HepG2 (cell line): ENCODE measurements at regions not wholly inside any gene's neighbourhood (a gene's known extent, or its start where the extent isn't known, plus 50 kb on each side); places are given as distances from the start of the nearest gene placed in this dataset.

Source experiments
- ATAC-seq: fragments of 200-7000 bp; cut with Tn5 transposase; 3 replicates; pipeline ENCODE4 v1.9.1; 2020; ENCODE audit warnings: mild to moderate bottlenecking, moderate library complexity
- BruUV-seq: library from RNA; stranded (reverse); fragments of 400-500 nt; replicated peaks from 2 replicates; lab custom pipeline; 2021; lab: Mats Ljungman, UMichigan
- CTCF ChIA-PET: fragments of 300-600 bp; formaldehyde crosslinking; extraction: SDS; loops from one replicate; lab custom pipeline; 2021; ENCODE audit warnings: low total read pairs, inconsistent platforms, low intra/inter-chr PET ratio; lab: Yijun Ruan, JAX
- POLR2A ChIA-PET: fragments of 350-600 bp; sonication (Branson Sonifier 250); formaldehyde crosslinking; loops from one replicate; lab custom pipeline; 2020; ENCODE audit warnings: antibody characterized with exemption, inconsistent platforms; lab: Yijun Ruan, JAX
- DNase-seq: peaks from one replicate; pipeline ENCODE4 v3.0.0-alpha.2; 2015; ENCODE audit warnings: low spot score
- FAIRE-seq: peaks from 3 replicates; lab custom pipeline; 2011; peaks lifted over from hg19 to GRCh38; lab: Jason Lieb, UNC
- H2AFZ ChIP-seq: one replicate; pipeline ENCODE4 v1.6.1; 2011; ENCODE audit warnings: low read length, inconsistent platforms
- H3K27ac ChIP-seq: fragments of 300-600 bp; 3 replicates; pipeline ENCODE4 v1.8.0; 2011; ENCODE audit warnings: mixed run types, mild to moderate bottlenecking, mixed read lengths, low read length, inconsistent platforms; ENCODE audit not compliant: insufficient read depth; ENCODE audit errors: extremely low read length
- H3K27me3 ChIP-seq, 2 experiments: fragments of 200-600 bp in 1 of 2; 2 replicates in 1 of 2; 3 replicates in 1 of 2; pipeline versions ENCODE4 v1.6.0 to v1.8.0; 2011; ENCODE audit warnings: low read length in 2 of 2, mild to moderate bottlenecking in 2 of 2, moderate library complexity in 2 of 2, inconsistent platforms in 1 of 2; ENCODE audit not compliant: insufficient read depth in 2 of 2, control insufficient read depth in 1 of 2
- H3K36me3 ChIP-seq, 2 experiments: fragments of 200-600 bp in 1 of 2; replicated peaks in 1 of 2; 2 replicates in 1 of 2; 3 replicates in 1 of 2; pipeline versions ENCODE4 v1.5.1 to v1.8.0; 2011; ENCODE audit warnings: low read length in 2 of 2, inconsistent platforms in 1 of 2; ENCODE audit not compliant: insufficient read depth in 2 of 2, control insufficient read depth in 1 of 2
- H3K4me1 ChIP-seq: 2 replicates; pipeline ENCODE4 v1.5.1; 2012; ENCODE audit warnings: low read length, inconsistent platforms; ENCODE audit not compliant: insufficient read depth
- H3K4me2 ChIP-seq: 2 replicates; pipeline ENCODE4 v1.6.0; 2011; ENCODE audit warnings: low read depth, low read length, inconsistent platforms
- H3K4me3 ChIP-seq, 3 experiments: fragments of 200-600 bp in 1 of 3; sonication (generic), shearing (Covaris generic) in 1 of 3; replicated peaks in 1 of 3; 2 replicates each; pipeline ENCODE4 v1.5.1; 2011 to 2016; ENCODE audit warnings: low read length in 3 of 3, inconsistent platforms in 2 of 3, low read depth in 2 of 3, mild to moderate bottlenecking in 2 of 3, control low read depth in 1 of 3, mixed read lengths in 1 of 3; ENCODE audit not compliant: insufficient read depth in 1 of 3
- H3K79me2 ChIP-seq: one replicate; pipeline ENCODE4 v1.6.1; 2011; ENCODE audit warnings: low read length, inconsistent platforms; ENCODE audit not compliant: insufficient read depth
- H3K9ac ChIP-seq: 2 replicates; pipeline ENCODE4 v1.6.0; 2011; ENCODE audit warnings: mild to moderate bottlenecking, low read depth, low read length, inconsistent platforms; ENCODE audit not compliant: insufficient read depth
- H3K9me3 ChIP-seq: 2 replicates; pipeline ENCODE4 v1.5.1; 2012; ENCODE audit warnings: mild to moderate bottlenecking, low read length
- H4K20me1 ChIP-seq: 2 replicates; pipeline ENCODE4 v1.6.0; 2011; ENCODE audit warnings: inconsistent platforms, mild to moderate bottlenecking, low read length, moderate library complexity; ENCODE audit not compliant: insufficient read depth
- MEIS2 ChIP-seq: sonication (generic); formaldehyde crosslinking; IDR thresholded peaks from 2 replicates; pipeline ENCODE4 v1.9.0; 2021; ENCODE audit warnings: mild to moderate bottlenecking, missing genetic modification reagents
- PBX2 ChIP-seq: IDR thresholded peaks from 2 replicates; pipeline ENCODE4 v1.6.1; 2016; ENCODE audit warnings: control low read depth
- PRDM15 ChIP-seq: sonication (generic); formaldehyde crosslinking; IDR thresholded peaks from 2 replicates; pipeline ENCODE4 v1.4.0; 2020; ENCODE audit warnings: missing genetic modification reagents
- PRPF4 ChIP-seq: fragments of 200-400 bp; formaldehyde crosslinking; IDR thresholded peaks from 2 replicates; pipeline ENCODE4 v1.6.1; 2016; ENCODE audit warnings: low read length, low read depth; ENCODE audit not compliant: poor library complexity, severe bottlenecking
- ZNF263 ChIP-seq: sonication (generic); formaldehyde crosslinking; IDR thresholded peaks from 2 replicates; pipeline ENCODE4 v1.4.0; 2020; ENCODE audit warnings: missing genetic modification reagents
- ZNF30 ChIP-seq: sonication (generic); formaldehyde crosslinking; IDR thresholded peaks from 2 replicates; pipeline ENCODE4 v1.5.0; 2020; ENCODE audit warnings: mild to moderate bottlenecking, missing genetic modification reagents
- ZNF329 ChIP-seq: sonication (generic); formaldehyde crosslinking; IDR thresholded peaks from 2 replicates; pipeline ENCODE4 v1.9.0; 2021; ENCODE audit warnings: low read depth, mild to moderate bottlenecking, missing genetic modification reagents
- ZNF343 ChIP-seq: sonication (generic); formaldehyde crosslinking; IDR thresholded peaks from 2 replicates; pipeline ENCODE4 v1.4.0; 2020; ENCODE audit warnings: mild to moderate bottlenecking, missing genetic modification reagents
- ZNF687 ChIP-seq: sonication (generic); formaldehyde crosslinking; IDR thresholded peaks from 2 replicates; pipeline ENCODE4 v1.5.1; 2020; ENCODE audit warnings: mild to moderate bottlenecking, missing genetic modification reagents, moderate library complexity
- ZNF788 ChIP-seq: sonication (generic); formaldehyde crosslinking; IDR thresholded peaks from 2 replicates; pipeline ENCODE4 v1.5.0; 2020; ENCODE audit warnings: mild to moderate bottlenecking, missing genetic modification reagents, borderline replicate concordance
- WGBS: methylation state at CpG from one replicate; pipeline ENCODE4 v1.1.6; 2017; ENCODE audit warnings: low lambda C conversion rate; 5-methylcytosine and 5-hydroxymethylcytosine counted together
- in situ Hi-C: cut with HindIII; loops from 2 replicates; pipeline ENCODE4 v1.10.0; 2017; ENCODE audit warnings: low pct_unique_long_range_greater_than_20kb; ENCODE audit not compliant: extremely low pct_ligation_motif_present
- intact Hi-C: fragments of 100-400 bp; cut with micrococcal nuclease; formaldehyde crosslinking; loops from one replicate; pipeline ENCODE4 v1.10.0; 2022; ENCODE audit not compliant: unreplicated experiment
- TF ChIP-seq, protein P1 (sequence below): sonication (generic); formaldehyde crosslinking; IDR thresholded peaks from 2 replicates; pipeline ENCODE4 v1.8.1; 2023; ENCODE audit warnings: missing genetic modification reagents, inconsistent platforms, borderline replicate concordance
- TF ChIP-seq, protein P2 (sequence below): sonication (generic); formaldehyde crosslinking; conservative IDR thresholded peaks from 2 replicates; pipeline ENCODE4 v1.8.0; 2022; ENCODE audit warnings: missing genetic modification reagents

DNA sequence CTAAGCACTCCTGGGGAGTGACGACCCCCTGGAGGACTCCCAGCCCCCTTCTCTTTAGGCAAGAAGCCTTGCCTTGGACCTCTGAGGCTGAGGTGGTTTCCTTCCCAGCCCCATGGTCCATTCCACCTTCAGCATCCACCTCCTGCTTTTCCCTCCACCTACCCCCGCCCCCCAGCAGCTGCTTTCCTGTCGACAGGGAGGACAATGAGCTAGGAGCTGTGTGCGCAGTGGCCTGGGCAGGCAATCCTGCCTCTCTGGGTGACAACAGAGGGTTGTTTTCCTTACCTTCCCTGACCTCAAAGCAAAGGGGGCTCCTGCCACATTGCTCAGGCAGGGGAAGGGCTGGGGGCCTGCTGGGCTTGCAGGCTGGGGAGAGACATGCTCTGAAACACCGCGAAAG is 123.5 kb downstream of the BCOR start:
- Histone ChIP-seq H3K79me2 (no peaks in the 10 kb centered on the region), H3K9me3 (peaks cover 4% of the 10 kb centered on the region; the same call in 1 of the 2 replicates), H2AFZ (no peak overlapping the region), H3K27ac (no peak overlapping the region), H3K27me3 (no peaks in the 10 kb centered on the region), H4K20me1 (no peaks in the 10 kb centered on the region), H3K36me3 (no peaks in the 10 kb centered on the region), H3K4me1 (peaks cover 62% of the 10 kb centered on the region), H3K4me3 (peak overlapping the region in 2 of 3 experiments; percentile 12 to 38; a peak in 1 of 6 replicates), H3K4me2 (peak overlapping the region; percentile 55), H3K9ac (no peak overlapping the region)
- no CpG with 5 or more reads among the region's 6 CpGs for WGBS
- intact Hi-C loops = no loop called here
- FAIRE-seq (no peak), DNase-seq (peak; percentile 24), ATAC-seq (peak; percentile 68)
- CTCF ChIA-PET = no interaction called here
- no TSS peak for BruUV-seq
- POLR2A ChIA-PET = interaction anchor here (1.3 kb wide), 1 partner anchor 39 kb away, joined by 6 read pairs; no protein-coding TSS in a partner anchor
- in situ Hi-C loops = no loop called here
- TF ChIP-seq MEIS2 (CRISPR knock-in tag) (no peak), PRDM15 (CRISPR knock-in tag) (peak; percentile 90), PRPF4 (no peak), ZNF329 (CRISPR knock-in tag) (no peak), ZNF788 (CRISPR knock-in tag) (no peak), ZNF687 (CRISPR knock-in tag) (peak; percentile 29; the same call in 1 of the 2 replicates), ZNF263 (CRISPR knock-in tag) (0 out of 2 replicates have a peak, but pooled peaks have one; percentile 16), ZNF343 (no peak), ZNF30 (CRISPR knock-in tag) (no peak), PBX2 (CRISPR knock-in tag) (no peak)
- TF ChIP-seq, protein P1, sequence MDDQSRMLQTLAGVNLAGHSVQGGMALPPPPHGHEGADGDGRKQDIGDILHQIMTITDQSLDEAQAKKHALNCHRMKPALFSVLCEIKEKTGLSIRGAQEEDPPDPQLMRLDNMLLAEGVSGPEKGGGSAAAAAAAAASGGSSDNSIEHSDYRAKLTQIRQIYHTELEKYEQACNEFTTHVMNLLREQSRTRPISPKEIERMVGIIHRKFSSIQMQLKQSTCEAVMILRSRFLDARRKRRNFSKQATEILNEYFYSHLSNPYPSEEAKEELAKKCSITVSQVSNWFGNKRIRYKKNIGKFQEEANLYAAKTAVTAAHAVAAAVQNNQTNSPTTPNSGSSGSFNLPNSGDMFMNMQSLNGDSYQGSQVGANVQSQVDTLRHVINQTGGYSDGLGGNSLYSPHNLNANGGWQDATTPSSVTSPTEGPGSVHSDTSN (CRISPR knock-in tag) = no peak
- TF ChIP-seq, protein P2, sequence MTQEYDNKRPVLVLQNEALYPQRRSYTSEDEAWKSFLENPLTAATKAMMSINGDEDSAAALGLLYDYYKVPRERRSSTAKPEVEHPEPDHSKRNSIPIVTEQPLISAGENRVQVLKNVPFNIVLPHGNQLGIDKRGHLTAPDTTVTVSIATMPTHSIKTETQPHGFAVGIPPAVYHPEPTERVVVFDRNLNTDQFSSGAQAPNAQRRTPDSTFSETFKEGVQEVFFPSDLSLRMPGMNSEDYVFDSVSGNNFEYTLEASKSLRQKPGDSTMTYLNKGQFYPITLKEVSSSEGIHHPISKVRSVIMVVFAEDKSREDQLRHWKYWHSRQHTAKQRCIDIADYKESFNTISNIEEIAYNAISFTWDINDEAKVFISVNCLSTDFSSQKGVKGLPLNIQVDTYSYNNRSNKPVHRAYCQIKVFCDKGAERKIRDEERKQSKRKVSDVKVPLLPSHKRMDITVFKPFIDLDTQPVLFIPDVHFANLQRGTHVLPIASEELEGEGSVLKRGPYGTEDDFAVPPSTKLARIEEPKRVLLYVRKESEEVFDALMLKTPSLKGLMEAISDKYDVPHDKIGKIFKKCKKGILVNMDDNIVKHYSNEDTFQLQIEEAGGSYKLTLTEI (CRISPR knock-in tag) = no peak
